ENCODE measurements at regions not wholly inside any gene's neighbourhood (a gene's known extent, or its start where the extent isn't known, plus 50 kb on each side); places are given as distances from the start of the nearest gene placed in this dataset.

- no peak for DNase-seq (ENCODE audit: low spot score in 2 of 2)
- Mint-ChIP-seq H3K9me3 (peaks cover 0 to 4% of the 10 kb centered on the region in 2 donors), H3K27ac (no peak overlapping the region), H3K36me3 (peaks cover 0 to 8% of the 10 kb centered on the region in 2 donors)
- ATAC-seq, result no peak
Observed at GRCh38 chr13:31081316-31081715, 80.4 kb downstream of the HSPH1 start.

GRCh38 chr13:31074756-31075155 is 86.9 kb downstream of the HSPH1 start:
- no peak for DNase-seq (ENCODE audit: low spot score in 2 of 2)
- Mint-ChIP-seq H3K36me3 (peaks cover 0 to 13% of the 10 kb centered on the region in 2 donors), H3K9me3 (peaks cover 0 to 4% of the 10 kb centered on the region in 2 donors), H3K27ac (peak overlapping the region in 1 of 2 donors; percentile 88)
- ATAC-seq, result no peak

GRCh38 chr13:31073859-31074718 is 87.6 kb downstream of the HSPH1 start:
- H3K9me3 Mint-ChIP-seq, result peaks cover 0 to 4% of the 10 kb centered on the region in 2 donors
- H3K27ac Mint-ChIP-seq, result peak overlapping the region in 1 of 2 donors; percentile 88
- ATAC-seq (peak; percentile 90 to 92), DNase-seq (ENCODE audit: low spot score in 2 of 2) (peak in 1 of 2 donors; percentile 64)
- H3K36me3 Mint-ChIP-seq, result peaks cover 0 to 13% of the 10 kb centered on the region in 2 donors

- DNase-seq (ENCODE audit: low spot score in 2 of 2), result no peak
- Mint-ChIP-seq H3K9me3 (peaks cover 0 to 4% of the 10 kb centered on the region in 2 donors), H3K36me3 (peaks cover 0 to 12% of the 10 kb centered on the region in 2 donors), H3K27ac (no peak overlapping the region)
- no peak for ATAC-seq
Observed at GRCh38 chr13:31072041-31072440, 89.7 kb downstream of the HSPH1 start.

DNA sequence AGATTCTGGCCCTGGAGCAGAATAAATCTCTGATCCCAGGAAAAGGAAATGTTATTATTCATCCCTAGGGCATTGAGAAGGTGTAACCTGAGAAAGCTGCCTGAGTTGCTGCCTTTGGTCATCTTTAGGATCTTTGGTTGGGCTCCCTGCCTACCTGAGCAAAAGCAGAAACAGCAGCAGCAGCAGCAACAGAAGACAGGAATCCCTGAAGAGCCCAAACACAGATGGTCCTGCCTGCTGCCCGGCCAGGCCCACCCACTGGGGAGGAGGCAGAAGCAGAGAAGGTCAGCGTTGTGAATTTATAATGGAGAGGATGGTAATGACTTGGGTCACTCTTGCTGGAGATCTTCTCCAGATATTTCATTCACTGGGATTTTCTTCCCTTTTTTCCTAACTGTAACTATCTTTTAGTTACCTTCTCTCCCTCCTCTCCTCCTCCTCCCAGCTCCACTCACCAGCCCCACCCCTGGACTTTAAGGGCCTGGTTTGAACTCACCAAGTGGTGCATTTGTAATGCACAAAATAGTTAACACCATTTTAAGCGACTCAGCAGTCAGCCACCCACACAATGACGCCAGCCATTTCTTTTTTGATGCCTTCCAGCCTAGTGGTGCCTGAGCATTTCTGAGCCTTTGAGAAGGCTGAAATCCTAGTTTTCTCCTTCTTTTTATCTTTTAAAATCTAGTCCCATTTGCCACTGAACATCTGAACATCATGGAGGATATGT is 91.7 kb downstream of the HSPH1 start:
- DNase-seq (ENCODE audit: low spot score in 2 of 2), result no peak
- Mint-ChIP-seq H3K9me3 (no peaks in the 10 kb centered on the region), H3K36me3 (no peaks in the 10 kb centered on the region), H3K27ac (no peak overlapping the region)
- no peak for ATAC-seq

DNA sequence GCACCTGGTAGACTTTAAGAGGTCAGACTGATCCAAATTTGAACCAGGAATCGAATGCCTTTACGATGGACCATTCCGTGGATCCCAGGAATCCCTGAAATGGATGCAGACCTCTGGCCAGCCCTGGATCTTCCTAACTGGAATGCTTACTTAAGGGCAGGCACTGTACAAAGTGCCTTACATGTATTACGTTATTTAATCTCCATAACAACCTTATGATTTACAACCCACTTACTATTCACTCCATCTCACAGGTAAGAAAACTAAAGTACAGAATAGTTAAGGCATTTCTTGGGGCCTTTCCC is 93.6 kb downstream of the HSPH1 start:
- peaks cover 5 to 6% of the 10 kb centered on the region in 2 donors for H3K36me3 Mint-ChIP-seq
- DNase-seq (ENCODE audit: low spot score in 2 of 2), result no peak

DNA sequence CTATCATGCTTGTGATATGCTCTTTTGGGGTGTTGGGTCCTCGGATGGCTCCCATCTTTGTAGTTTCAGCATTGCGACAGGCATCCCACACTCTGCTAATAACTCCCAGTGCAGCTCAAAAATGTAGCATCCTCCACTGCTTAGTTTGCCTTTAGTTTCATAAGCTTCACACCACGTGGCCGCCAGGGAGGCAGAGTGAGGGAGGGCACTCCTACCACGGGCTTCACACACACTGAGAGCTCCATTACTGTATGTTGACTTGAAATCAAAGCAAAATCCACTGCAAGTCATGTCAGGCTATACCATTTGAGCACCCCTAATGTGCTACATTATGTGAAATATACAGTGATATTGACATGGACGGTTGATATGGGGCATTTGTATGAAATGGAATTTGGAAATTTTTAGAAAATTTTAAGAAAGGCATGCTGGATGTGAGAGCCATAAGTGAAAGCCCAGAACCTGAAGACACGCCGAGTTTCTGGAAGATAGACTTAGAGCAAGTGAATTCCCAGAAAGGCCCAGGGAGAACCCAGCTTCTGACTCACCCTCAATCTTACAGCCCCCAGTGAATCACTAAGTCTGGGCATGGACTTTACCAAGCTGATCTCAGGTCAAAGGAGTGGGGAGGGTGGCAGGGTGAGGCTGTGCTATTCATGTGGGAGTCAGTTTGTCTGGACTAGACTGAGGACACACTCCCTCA is 94.1 kb downstream of the HSPH1 start:
- H3K27ac Mint-ChIP-seq, result no peak overlapping the region
- peaks cover 5 to 6% of the 10 kb centered on the region in 2 donors for H3K36me3 Mint-ChIP-seq
- DNase-seq (ENCODE audit: low spot score in 2 of 2) (no peak), ATAC-seq (peak; percentile 35 to 94)
- peaks cover 4 to 5% of the 10 kb centered on the region in 2 donors for H3K9me3 Mint-ChIP-seq

More for the DNA sequence above, 93.6 kb downstream of the HSPH1 start:
- no peak for ATAC-seq
- H3K9me3 Mint-ChIP-seq, result peaks cover 4 to 5% of the 10 kb centered on the region in 2 donors
- H3K27ac Mint-ChIP-seq, result no peak overlapping the region

- no peak for DNase-seq (ENCODE audit: low spot score in 2 of 2)
- H3K27ac Mint-ChIP-seq, result no peak overlapping the region
- peak in 1 of 2 donors; percentile 26 for ATAC-seq
- H3K36me3 Mint-ChIP-seq, result peaks cover 5 to 6% of the 10 kb centered on the region in 2 donors
- peaks cover 4 to 5% of the 10 kb centered on the region in 2 donors for H3K9me3 Mint-ChIP-seq
Observed at GRCh38 chr13:31064636-31065035, 97.1 kb downstream of the HSPH1 start.

- DNase-seq (ENCODE audit: low spot score in 2 of 2) (no peak), ATAC-seq (peak in 1 of 2 donors; percentile 35)
- Mint-ChIP-seq H3K27ac (no peak overlapping the region), H3K36me3 (peaks cover 5 to 6% of the 10 kb centered on the region in 2 donors), H3K9me3 (peaks cover 4 to 5% of the 10 kb centered on the region in 2 donors)
Observed at GRCh38 chr13:31063772-31064171, 97.9 kb downstream of the HSPH1 start.

GRCh38 chr13:31060655-31061054 is 101.0 kb downstream of the HSPH1 start:
- Mint-ChIP-seq H3K9me3 (peaks cover 4 to 5% of the 10 kb centered on the region in 2 donors), H3K27ac (no peak overlapping the region), H3K36me3 (peaks cover 5 to 6% of the 10 kb centered on the region in 2 donors)
- ATAC-seq, result no peak
- DNase-seq (ENCODE audit: low spot score in 2 of 2), result no peak

DNA sequence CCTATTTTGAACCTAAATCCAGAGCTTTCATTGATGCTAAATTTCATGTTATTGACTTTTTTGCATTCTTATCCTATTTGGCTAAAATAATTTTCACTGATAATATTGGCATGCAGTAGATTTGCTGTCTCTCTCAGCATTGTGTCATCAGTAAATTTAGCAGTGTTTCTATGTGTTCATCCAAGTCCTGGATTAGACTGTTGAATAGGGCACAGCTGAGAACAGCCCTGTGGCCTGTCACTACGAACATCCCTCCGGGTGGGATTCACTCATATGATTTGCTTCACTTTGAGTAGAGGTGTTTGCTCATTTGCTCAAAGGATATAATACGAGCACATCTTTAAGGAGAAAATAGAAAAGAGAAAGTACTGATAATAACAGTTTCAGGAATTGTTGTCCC is 101.5 kb downstream of the HSPH1 start:
- Mint-ChIP-seq H3K36me3 (peaks cover 5 to 6% of the 10 kb centered on the region in 2 donors), H3K9me3 (peaks cover 4 to 5% of the 10 kb centered on the region in 2 donors), H3K27ac (no peak overlapping the region)
- DNase-seq (ENCODE audit: low spot score in 2 of 2), result no peak
- no peak for ATAC-seq

DNA sequence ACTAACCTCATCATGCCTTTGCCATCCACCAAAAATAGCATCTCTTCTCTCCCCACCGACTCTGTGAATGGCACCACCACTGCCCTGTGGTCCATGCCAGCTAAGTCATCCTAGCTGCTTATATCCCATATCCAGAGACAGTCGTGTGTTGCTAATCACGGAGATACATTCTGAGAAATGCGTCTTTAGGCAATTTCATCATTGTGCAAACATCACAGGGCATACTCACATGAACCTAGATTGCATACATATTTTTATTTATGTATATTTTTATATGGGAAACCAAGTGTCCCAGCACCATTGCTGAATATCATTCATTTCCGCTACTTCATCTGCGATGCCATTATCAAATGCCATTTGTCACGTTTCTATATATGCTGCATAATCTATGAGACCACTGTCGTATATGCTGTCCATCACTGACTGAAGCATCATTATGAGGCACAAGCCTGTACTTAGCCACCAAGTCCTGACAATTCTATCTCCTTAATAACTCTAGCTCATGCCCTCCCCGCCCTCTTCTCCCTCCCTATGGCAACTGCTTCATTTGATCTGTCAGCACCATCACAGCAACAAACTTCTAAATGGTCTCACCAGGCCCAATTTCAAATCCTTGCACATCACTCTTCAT is 104.2 kb downstream of the HSPH1 start:
- ATAC-seq, result no peak
- no peak for DNase-seq (ENCODE audit: low spot score in 2 of 2)
- Mint-ChIP-seq H3K27ac (no peak overlapping the region), H3K9me3 (no peaks in the 10 kb centered on the region), H3K36me3 (no peaks in the 10 kb centered on the region)

GRCh38 chr13:31056644-31057271 is 104.9 kb downstream of the HSPH1 start:
- no peaks in the 10 kb centered on the region for H3K9me3 Mint-ChIP-seq

GRCh38 chr13:31055589-31055988 is 106.1 kb downstream of the HSPH1 start:
- no peak for DNase-seq (ENCODE audit: low spot score in 2 of 2)
- Mint-ChIP-seq H3K27ac (no peak overlapping the region), H3K36me3 (no peaks in the 10 kb centered on the region), H3K9me3 (no peaks in the 10 kb centered on the region)
- no peak for ATAC-seq

More at GRCh38 chr13:31056644-31057271, 104.9 kb downstream of the HSPH1 start:
- H3K27ac Mint-ChIP-seq, result no peak overlapping the region
- DNase-seq (ENCODE audit: low spot score in 2 of 2), result no peak
- ATAC-seq, result no peak
- no peaks in the 10 kb centered on the region for H3K36me3 Mint-ChIP-seq

- H3K27ac Mint-ChIP-seq, result no peak overlapping the region
- ATAC-seq (no peak), DNase-seq (ENCODE audit: low spot score in 2 of 2) (no peak)
- H3K36me3 Mint-ChIP-seq, result no peaks in the 10 kb centered on the region
- no peaks in the 10 kb centered on the region for H3K9me3 Mint-ChIP-seq
Observed at GRCh38 chr13:31054632-31055031, 107.1 kb downstream of the HSPH1 start.

- ATAC-seq, result no peak
- Mint-ChIP-seq H3K9me3 (no peaks in the 10 kb centered on the region), H3K27ac (no peak overlapping the region), H3K36me3 (no peaks in the 10 kb centered on the region)
- DNase-seq (ENCODE audit: low spot score in 2 of 2), result no peak
Observed at GRCh38 chr13:31053896-31054295, 107.8 kb downstream of the HSPH1 start.

Measured in activated naive CD4-positive, alpha-beta T cell treated with anti-CD3 and anti-CD28 coated beads, Interleukin-2, amount 50 U/mL, for 72 hours (primary cell).